ENCODE measurements at regions not wholly inside any gene's neighbourhood (a gene's known extent, or its start where the extent isn't known, plus 50 kb on each side); places are given as distances from the start of the nearest gene placed in this dataset.

GRCh38 chr6:119598883-119599282, 249.3 kb upstream of the MAN1A1 start:
- DNase-seq (ENCODE audit: low read depth), result no peak

- no peak for DNase-seq (ENCODE audit: low read depth)
These were observed 245.3 kb upstream of the MAN1A1 start for GRCh38 chr6:119594907-119595306.

GRCh38 chr6:119591235-119591634, 241.7 kb upstream of the MAN1A1 start:
- no peak for DNase-seq (ENCODE audit: low read depth)

GRCh38 chr6:119590066-119590465, 240.5 kb upstream of the MAN1A1 start:
- no peak for DNase-seq (ENCODE audit: low read depth)

GRCh38 chr6:119587537-119587936, 238.0 kb upstream of the MAN1A1 start:
- DNase-seq (ENCODE audit: low read depth), result no peak

- DNase-seq (ENCODE audit: low read depth), result no peak
These were observed 236.8 kb upstream of the MAN1A1 start for GRCh38 chr6:119586250-119586882.

- no peak for DNase-seq (ENCODE audit: low read depth)
These were observed 234.5 kb upstream of the MAN1A1 start for GRCh38 chr6:119584088-119584487.

- no peak for DNase-seq (ENCODE audit: low read depth)
These were observed 231.7 kb upstream of the MAN1A1 start for GRCh38 chr6:119581220-119581619.

GRCh38 chr6:119575721-119576120, 226.2 kb upstream of the MAN1A1 start:
- no peak for DNase-seq (ENCODE audit: low read depth)

- no peak for DNase-seq (ENCODE audit: low read depth)
These were observed 219.0 kb upstream of the MAN1A1 start for GRCh38 chr6:119568580-119568979.

GRCh38 chr6:119566546-119567260, 217.1 kb upstream of the MAN1A1 start:
- no peak for DNase-seq (ENCODE audit: low read depth)

GRCh38 chr6:119565893-119566292, 216.3 kb upstream of the MAN1A1 start:
- no peak for DNase-seq (ENCODE audit: low read depth)

- DNase-seq (ENCODE audit: low read depth), result no peak
These were observed 212.6 kb upstream of the MAN1A1 start for GRCh38 chr6:119562168-119562567.

- no peak for DNase-seq (ENCODE audit: low read depth)
These were observed 210.0 kb upstream of the MAN1A1 start for GRCh38 chr6:119559586-119559985.

- DNase-seq (ENCODE audit: low read depth), result no peak
These were observed 207.7 kb upstream of the MAN1A1 start for GRCh38 chr6:119557239-119557638.

- DNase-seq (ENCODE audit: low read depth), result no peak
These were observed 202.5 kb upstream of the MAN1A1 start for GRCh38 chr6:119552021-119552420.

GRCh38 chr6:119547024-119547423, 197.5 kb upstream of the MAN1A1 start:
- DNase-seq (ENCODE audit: low read depth), result no peak

- no peak for DNase-seq (ENCODE audit: low read depth)
These were observed 195.7 kb upstream of the MAN1A1 start for GRCh38 chr6:119545245-119545644.

GRCh38 chr6:119544325-119545175, 195.0 kb upstream of the MAN1A1 start:
- DNase-seq (ENCODE audit: low read depth), result no peak

- DNase-seq (ENCODE audit: low read depth), result no peak
These were observed 193.8 kb upstream of the MAN1A1 start for GRCh38 chr6:119543332-119543731.

GRCh38 chr6:119542037-119542436, 192.5 kb upstream of the MAN1A1 start:
- DNase-seq (ENCODE audit: low read depth), result no peak

- DNase-seq (ENCODE audit: low read depth), result peak; percentile 11
These were observed 191.8 kb upstream of the MAN1A1 start for GRCh38 chr6:119541132-119541905.

Data from HS-27A (cell line).